Neural cell (in vitro differentiated cells): ENCODE measurements at regions not wholly inside any gene's neighbourhood (a gene's known extent, or its start where the extent isn't known, plus 50 kb on each side); places are given as distances from the start of the nearest gene placed in this dataset.

Experiments
- H2AFZ ChIP-seq: fragments of 200-600, 300-800 bp; sonication (generic), shearing (Covaris generic); 2 replicates; pipeline ENCODE4 v1.6.0; 2014; ENCODE audit warnings: low read depth, mild to moderate bottlenecking, antibody characterized with exemption, low read length, moderate library complexity
- H3F3A ChIP-seq: fragments of 200-600 bp; shearing (Covaris generic); 2 replicates; pipeline ENCODE4 v1.6.1; 2016; ENCODE audit warnings: mild to moderate bottlenecking, moderate library complexity, mixed read lengths, antibody characterized with exemption, low read length; ENCODE audit not compliant: insufficient read depth, poor library complexity, severe bottlenecking
- H3K27ac ChIP-seq: fragments of 200-600, 300-800 bp; sonication (generic), shearing (Covaris generic); 2 replicates; pipeline ENCODE4 v1.5.1; 2014; ENCODE audit warnings: mild to moderate bottlenecking, low read length, moderate library complexity
- H3K27me3 ChIP-seq: fragments of 300-800, 200-600 bp; sonication (generic), shearing (Covaris generic); 2 replicates; pipeline ENCODE4 v1.6.0; 2014; ENCODE audit warnings: mild to moderate bottlenecking, low read depth, low read length, moderate library complexity; ENCODE audit not compliant: insufficient read depth
- H3K36me3 ChIP-seq: fragments of 300-800, 200-600 bp; sonication (generic), shearing (Covaris generic); 2 replicates; pipeline ENCODE4 v1.5.1; 2014; ENCODE audit warnings: mild to moderate bottlenecking, antibody characterized with exemption, low read length, moderate library complexity; ENCODE audit not compliant: insufficient read depth
- H3K4me2 ChIP-seq: fragments of 300-800, 200-600 bp; sonication (generic), shearing (Covaris generic); 2 replicates; pipeline ENCODE4 v1.6.0; 2014; ENCODE audit warnings: mild to moderate bottlenecking, low read length
- H3K4me3 ChIP-seq: fragments of 300-800, 200-600 bp; sonication (generic), shearing (Covaris generic); 2 replicates; pipeline ENCODE4 v1.5.1; 2014; ENCODE audit warnings: mild to moderate bottlenecking, low read length, moderate library complexity
- H3K79me2 ChIP-seq: fragments of 200-600 bp; shearing (Covaris generic); replicated peaks from 2 replicates; pipeline ENCODE4 v1.6.0; 2014; ENCODE audit warnings: mild to moderate bottlenecking, low read length, moderate library complexity; ENCODE audit not compliant: insufficient read depth
- H3K9ac ChIP-seq: fragments of 300-800, 200-600 bp; sonication (generic), shearing (Covaris generic); 2 replicates; pipeline ENCODE4 v1.6.1; 2016; ENCODE audit warnings: mild to moderate bottlenecking, low read length, mixed read lengths
- H3K9me2 ChIP-seq: fragments of 200-600 bp; shearing (Covaris generic); 2 replicates; pipeline ENCODE4 v1.6.1; 2016; ENCODE audit warnings: mild to moderate bottlenecking, low read length, mixed read lengths; ENCODE audit not compliant: insufficient read depth
- H3K9me3 ChIP-seq: fragments of 200-600, 300-800 bp; sonication (generic), shearing (Covaris generic); 2 replicates; pipeline ENCODE4 v1.6.1; 2016; ENCODE audit warnings: mild to moderate bottlenecking, mixed run types, low read length, moderate library complexity, mixed read lengths
- H4K20me1 ChIP-seq: fragments of 200-600 bp; shearing (Covaris generic); 2 replicates; pipeline ENCODE4 v1.6.1; 2016; ENCODE audit warnings: mild to moderate bottlenecking, mixed run types; ENCODE audit not compliant: insufficient read depth
- EP300 ChIP-seq: fragments of 450-650 bp; conservative IDR thresholded peaks from 2 replicates; pipeline ENCODE4 v1.6.1; 2014; ENCODE audit warnings: antibody characterized with exemption, mild to moderate bottlenecking, moderate library complexity; ENCODE audit not compliant: poor library complexity, severe bottlenecking
- EZH2 ChIP-seq: fragments of 200-600, 300-800 bp; shearing (Covaris generic), sonication (generic); IDR thresholded peaks from 2 replicates; pipeline ENCODE4 v1.6.1; 2014; ENCODE audit warnings: antibody characterized with exemption, low read length, borderline replicate concordance, mild to moderate bottlenecking; ENCODE audit not compliant: insufficient read depth, poor library complexity, severe bottlenecking
- MXI1 ChIP-seq: fragments of 450-650 bp; conservative IDR thresholded peaks from 2 replicates; pipeline ENCODE4 v1.6.1; 2014; ENCODE audit warnings: antibody characterized with exemption, mild to moderate bottlenecking; ENCODE audit not compliant: poor library complexity, severe bottlenecking
- POLR2AphosphoS5 ChIP-seq: IDR thresholded peaks from 2 replicates; pipeline ENCODE4 v1.6.1; 2012
- RAD21 ChIP-seq: fragments of 450-650 bp; conservative IDR thresholded peaks from 2 replicates; pipeline ENCODE4 v1.6.1; 2014; ENCODE audit warnings: antibody characterized with exemption, mild to moderate bottlenecking, moderate library complexity
- REST ChIP-seq: IDR thresholded peaks from 2 replicates; pipeline ENCODE4 v1.6.1; 2012; ENCODE audit warnings: borderline replicate concordance
- SMC3 ChIP-seq: fragments of 450-650 bp; conservative IDR thresholded peaks from 2 replicates; pipeline ENCODE4 v1.6.1; 2014; ENCODE audit warnings: antibody characterized with exemption, mild to moderate bottlenecking, moderate library complexity; ENCODE audit not compliant: poor library complexity
- TAF1 ChIP-seq: IDR thresholded peaks from 2 replicates; pipeline ENCODE4 v1.6.1; 2012; ENCODE audit warnings: low read depth
- TF ChIP-seq, protein P1 (sequence below): fragments of 450-650 bp; IDR thresholded peaks from 2 replicates; pipeline ENCODE4 v1.5.1; 2014; ENCODE audit warnings: antibody characterized with exemption, mild to moderate bottlenecking, moderate library complexity; ENCODE audit not compliant: poor library complexity, severe bottlenecking

- TF ChIP-seq POLR2AphosphoS5 (no peak), REST (no peak), TAF1 (no peak), SMC3 (no peak), EZH2 (no peak), EP300 (no peak), MXI1 (no peak), RAD21 (no peak)
- TF ChIP-seq, protein P1, sequence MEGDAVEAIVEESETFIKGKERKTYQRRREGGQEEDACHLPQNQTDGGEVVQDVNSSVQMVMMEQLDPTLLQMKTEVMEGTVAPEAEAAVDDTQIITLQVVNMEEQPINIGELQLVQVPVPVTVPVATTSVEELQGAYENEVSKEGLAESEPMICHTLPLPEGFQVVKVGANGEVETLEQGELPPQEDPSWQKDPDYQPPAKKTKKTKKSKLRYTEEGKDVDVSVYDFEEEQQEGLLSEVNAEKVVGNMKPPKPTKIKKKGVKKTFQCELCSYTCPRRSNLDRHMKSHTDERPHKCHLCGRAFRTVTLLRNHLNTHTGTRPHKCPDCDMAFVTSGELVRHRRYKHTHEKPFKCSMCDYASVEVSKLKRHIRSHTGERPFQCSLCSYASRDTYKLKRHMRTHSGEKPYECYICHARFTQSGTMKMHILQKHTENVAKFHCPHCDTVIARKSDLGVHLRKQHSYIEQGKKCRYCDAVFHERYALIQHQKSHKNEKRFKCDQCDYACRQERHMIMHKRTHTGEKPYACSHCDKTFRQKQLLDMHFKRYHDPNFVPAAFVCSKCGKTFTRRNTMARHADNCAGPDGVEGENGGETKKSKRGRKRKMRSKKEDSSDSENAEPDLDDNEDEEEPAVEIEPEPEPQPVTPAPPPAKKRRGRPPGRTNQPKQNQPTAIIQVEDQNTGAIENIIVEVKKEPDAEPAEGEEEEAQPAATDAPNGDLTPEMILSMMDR: no peak
- no peaks in the 10 kb centered on the region for H3K79me2 ChIP-seq
- no peaks in the 10 kb centered on the region for H3K36me3 ChIP-seq
- H3K9me2 ChIP-seq: no peaks in the 10 kb centered on the region
- H3K27ac ChIP-seq: no peak overlapping the region
- no peaks in the 10 kb centered on the region for H3F3A ChIP-seq
- H3K4me2 ChIP-seq: no peak overlapping the region
- no peaks in the 10 kb centered on the region for H3K27me3 ChIP-seq
- no peak overlapping the region for H3K4me3 ChIP-seq
- no peak overlapping the region for H2AFZ ChIP-seq
- no peaks in the 10 kb centered on the region for H3K9me3 ChIP-seq
- no peaks in the 10 kb centered on the region for H4K20me1 ChIP-seq
- no peak overlapping the region for H3K9ac ChIP-seq
Observed at GRCh38 chr12:84436134-84436533, 476.5 kb downstream of the SLC6A15 start.

GRCh38 chr12:84435682-84436081 is 476.9 kb downstream of the SLC6A15 start:
- Histone ChIP-seq H3K4me2 (no peak overlapping the region), H4K20me1 (no peaks in the 10 kb centered on the region), H3K9ac (no peak overlapping the region), H3K79me2 (no peaks in the 10 kb centered on the region), H3K9me3 (no peaks in the 10 kb centered on the region), H3K4me3 (no peak overlapping the region), H3K27me3 (no peaks in the 10 kb centered on the region), H3F3A (no peaks in the 10 kb centered on the region), H2AFZ (no peak overlapping the region), H3K27ac (no peak overlapping the region), H3K36me3 (no peaks in the 10 kb centered on the region), H3K9me2 (no peaks in the 10 kb centered on the region)
- TF ChIP-seq SMC3 (no peak), RAD21 (no peak), REST (no peak), TAF1 (no peak), EP300 (no peak), POLR2AphosphoS5 (no peak), EZH2 (no peak), MXI1 (no peak)
